Astrocyte of the cerebellum (primary cell): ENCODE measurements at regions not wholly inside any gene's neighbourhood (a gene's known extent, or its start where the extent isn't known, plus 50 kb on each side); places are given as distances from the start of the nearest gene placed in this dataset.
"Not testable (repeated sequence)": the region's sequence is repeated elsewhere in the genome, so short reads cannot be mapped to it uniquely, and the experiment has no call there.

ENCODE experiments used
- DNase-seq: peaks from one replicate; pipeline ENCODE4 v3.0.0-alpha.2; 2011; ENCODE audit warnings: low read depth
- H3K4me3 ChIP-seq: 2 replicates; pipeline ENCODE4 v1.5.1; 2011; ENCODE audit warnings: mild to moderate bottlenecking, low read depth, low read length, moderate library complexity
- in situ Hi-C: cut with HindIII; loops from 2 replicates; pipeline ENCODE4 v1.10.0; 2017; ENCODE audit warnings: low sequenced_read_pairs
- TF ChIP-seq, protein P1 (sequence below): IDR thresholded peaks from 2 replicates; pipeline ENCODE4 v1.5.1; 2012; ENCODE audit warnings: low read length, low read depth, moderate library complexity, mild to moderate bottlenecking; ENCODE audit errors: missing control alignments

DNA sequence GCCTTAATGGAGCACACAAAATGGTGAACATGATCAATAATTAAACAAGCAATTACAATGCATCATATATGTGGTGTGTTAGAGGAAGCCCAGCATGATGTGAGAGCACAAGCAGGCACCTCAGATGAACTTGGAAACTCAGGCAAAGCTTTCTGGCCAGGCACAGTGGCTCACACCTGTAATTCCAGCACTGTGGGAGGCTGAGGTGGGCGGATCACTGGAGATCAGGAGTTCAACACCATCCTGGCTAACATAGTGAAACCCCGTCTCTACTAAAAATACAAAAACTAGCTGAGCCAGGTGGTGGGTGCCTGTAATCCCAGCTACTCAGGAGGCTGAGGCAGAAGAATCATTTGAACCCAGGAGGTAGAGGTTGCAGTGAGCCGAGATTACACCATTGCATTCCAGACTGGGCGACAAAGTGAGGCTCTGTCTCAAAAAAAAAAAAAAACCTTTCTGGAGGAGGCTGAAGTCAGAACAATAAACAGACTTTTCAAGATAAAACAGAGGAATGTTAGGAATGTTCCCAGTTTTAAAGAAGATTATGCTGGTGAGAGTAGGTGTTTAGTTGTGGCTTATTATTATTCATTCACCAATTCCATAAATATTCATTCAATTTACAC lies 159.4 kb downstream of the CEMIP2 start:
- in situ Hi-C loops: no loop called here
- TF ChIP-seq, protein P1, sequence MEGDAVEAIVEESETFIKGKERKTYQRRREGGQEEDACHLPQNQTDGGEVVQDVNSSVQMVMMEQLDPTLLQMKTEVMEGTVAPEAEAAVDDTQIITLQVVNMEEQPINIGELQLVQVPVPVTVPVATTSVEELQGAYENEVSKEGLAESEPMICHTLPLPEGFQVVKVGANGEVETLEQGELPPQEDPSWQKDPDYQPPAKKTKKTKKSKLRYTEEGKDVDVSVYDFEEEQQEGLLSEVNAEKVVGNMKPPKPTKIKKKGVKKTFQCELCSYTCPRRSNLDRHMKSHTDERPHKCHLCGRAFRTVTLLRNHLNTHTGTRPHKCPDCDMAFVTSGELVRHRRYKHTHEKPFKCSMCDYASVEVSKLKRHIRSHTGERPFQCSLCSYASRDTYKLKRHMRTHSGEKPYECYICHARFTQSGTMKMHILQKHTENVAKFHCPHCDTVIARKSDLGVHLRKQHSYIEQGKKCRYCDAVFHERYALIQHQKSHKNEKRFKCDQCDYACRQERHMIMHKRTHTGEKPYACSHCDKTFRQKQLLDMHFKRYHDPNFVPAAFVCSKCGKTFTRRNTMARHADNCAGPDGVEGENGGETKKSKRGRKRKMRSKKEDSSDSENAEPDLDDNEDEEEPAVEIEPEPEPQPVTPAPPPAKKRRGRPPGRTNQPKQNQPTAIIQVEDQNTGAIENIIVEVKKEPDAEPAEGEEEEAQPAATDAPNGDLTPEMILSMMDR: no peak
- H3K4me3 ChIP-seq: no peak overlapping the region
- DNase-seq: no peak

DNA sequence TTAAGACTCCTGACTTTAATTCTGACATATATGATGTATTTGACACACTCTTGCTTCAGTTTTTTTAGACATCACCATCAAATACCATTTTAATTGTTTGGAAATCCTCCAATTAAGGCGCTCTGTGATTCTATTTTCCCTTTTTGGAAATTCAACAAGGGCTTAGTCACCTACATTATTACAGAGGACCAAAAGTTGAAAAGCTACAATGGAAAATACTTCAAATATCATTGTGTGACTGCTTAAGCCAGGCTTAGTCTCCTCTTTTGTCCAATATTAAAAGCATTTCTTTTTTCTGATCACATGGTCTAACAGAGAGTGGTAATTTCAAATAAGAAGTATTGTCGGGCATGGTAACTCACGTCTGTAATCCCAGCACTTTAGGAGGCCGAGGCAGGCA lies 160.3 kb downstream of the CEMIP2 start:
- H3K4me3 ChIP-seq: no peak overlapping the region
- TF ChIP-seq, protein P1: no peak
- DNase-seq: no peak
- in situ Hi-C loops: no loop called here

DNA sequence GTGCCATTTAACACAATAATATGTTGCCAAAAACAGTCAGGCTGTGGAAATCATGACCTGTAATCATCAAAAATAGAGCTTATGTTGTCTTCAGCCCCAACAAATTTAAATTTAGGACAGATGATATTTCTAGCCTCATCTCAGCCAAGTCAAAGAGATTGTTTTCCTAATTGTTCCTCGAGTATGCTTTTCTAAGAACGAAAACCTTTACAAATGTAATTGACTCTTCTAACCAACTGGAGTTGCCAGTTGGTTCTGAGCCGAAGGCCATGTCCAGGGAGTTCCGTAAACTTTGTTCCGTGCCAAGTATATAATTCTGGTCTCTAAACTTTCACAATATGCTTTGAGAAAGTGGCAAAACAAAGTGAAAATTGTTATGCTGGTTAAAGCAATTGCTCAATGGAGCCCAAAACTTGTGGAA lies 160.8 kb downstream of the CEMIP2 start:
- H3K4me3 ChIP-seq: no peak overlapping the region
- in situ Hi-C loops: no loop called here
- no peak for DNase-seq
- TF ChIP-seq, protein P1: no peak

DNA sequence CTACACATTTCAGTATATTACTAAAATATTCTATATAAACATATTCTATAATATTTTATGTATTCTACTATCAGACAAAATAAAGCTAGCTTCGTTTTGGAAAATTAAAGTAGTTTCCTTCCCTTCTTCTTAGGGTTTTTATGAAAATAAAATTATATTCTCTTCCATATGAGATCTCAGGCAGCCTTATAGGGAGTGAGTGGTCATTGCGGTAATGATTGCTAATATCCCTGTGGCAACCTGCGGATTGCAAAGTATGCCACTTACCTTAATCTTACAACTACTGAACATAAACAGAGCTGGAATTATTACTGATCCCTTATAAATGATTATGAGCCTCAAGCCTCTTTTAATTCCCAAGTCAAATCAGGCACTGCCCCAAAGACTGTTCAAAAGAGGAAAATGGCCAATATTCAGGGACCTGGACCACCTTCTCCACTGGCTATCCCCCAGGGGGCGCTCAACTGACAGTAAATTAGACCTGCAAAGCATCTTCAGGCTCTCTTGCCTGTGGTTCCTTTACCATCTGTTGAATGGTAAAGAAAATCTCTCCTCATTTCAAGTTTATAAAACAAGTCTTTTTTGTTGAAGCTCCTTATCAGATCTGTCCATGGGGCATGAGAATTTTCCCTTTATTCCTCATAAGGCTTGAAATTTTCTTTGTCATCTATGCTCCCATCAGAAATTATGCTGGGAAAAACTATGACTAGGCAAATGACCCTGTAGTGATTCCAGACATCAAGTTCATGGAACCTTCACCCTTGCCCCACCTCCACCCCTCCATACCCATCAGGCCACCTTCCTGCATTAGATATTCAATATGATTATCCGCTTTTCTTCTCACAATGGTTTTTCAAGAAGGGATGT lies 163.9 kb downstream of the CEMIP2 start:
- DNase-seq: peak; percentile 53
- TF ChIP-seq, protein P1: peak; percentile 81
- H3K4me3 ChIP-seq: no peak overlapping the region
- in situ Hi-C loops: no loop called here

DNA sequence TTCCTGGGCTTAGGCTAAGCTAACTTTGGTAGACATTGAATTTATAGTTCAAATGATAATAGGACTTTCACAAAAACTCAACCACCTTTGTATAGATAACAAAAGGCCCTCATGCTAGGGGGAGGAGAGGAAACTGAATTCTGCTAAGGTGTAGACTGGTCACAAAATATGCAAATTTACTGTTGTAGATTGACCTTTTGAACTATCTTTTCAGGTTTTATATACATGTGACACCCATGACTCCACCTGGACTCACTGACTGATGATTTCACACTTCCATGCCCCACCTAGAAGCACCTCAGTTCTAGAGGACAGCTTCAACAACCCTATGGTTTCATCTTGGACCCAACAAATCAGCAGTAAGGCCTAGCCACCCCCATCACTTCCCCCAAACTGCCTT lies 165.7 kb downstream of the CEMIP2 start:
- TF ChIP-seq, protein P1: no peak
- in situ Hi-C loops: no loop called here
- no peak overlapping the region for H3K4me3 ChIP-seq
- DNase-seq: no peak

DNA sequence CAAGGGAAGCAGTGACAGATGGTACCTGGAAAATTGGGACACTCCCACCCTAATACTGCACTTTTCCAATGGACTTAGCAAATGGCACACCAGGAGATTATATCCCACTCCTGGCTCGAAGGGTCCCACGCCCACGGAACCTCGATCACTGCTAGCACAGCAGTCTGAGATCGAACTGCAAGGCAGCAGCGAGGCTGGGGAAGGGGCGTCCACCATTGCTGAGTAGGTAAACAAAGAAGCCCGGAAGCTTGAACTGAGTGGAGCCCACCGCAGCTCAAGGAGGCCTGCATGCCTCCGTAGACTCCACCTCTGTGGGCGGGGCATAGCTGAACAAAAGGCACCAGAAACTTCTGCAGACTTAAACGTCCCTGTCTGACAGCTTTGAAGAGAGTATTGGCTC lies 172.6 kb downstream of the CEMIP2 start:
- DNase-seq, H3K4me3 ChIP-seq, in situ Hi-C loops: not testable (repeated sequence)

DNA sequence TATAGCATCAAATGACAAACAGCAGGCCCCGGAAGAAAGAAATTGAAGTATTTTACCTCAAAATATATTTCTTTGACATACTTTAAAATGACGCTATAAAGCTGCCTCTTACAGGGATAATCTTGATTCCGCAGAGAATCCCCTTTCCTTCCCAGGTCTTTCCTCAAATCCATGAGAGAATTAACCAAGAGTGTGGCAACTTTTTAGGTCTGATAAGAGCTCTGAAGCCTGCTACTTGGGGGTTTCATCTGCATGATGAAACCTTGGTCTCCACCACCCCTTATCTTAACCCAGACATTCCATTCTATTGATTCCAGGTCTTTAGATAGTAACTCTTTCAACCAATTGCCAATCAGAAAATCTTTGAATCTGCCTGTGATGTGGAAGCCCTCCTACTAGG lies 173.8 kb downstream of the CEMIP2 start:
- TF ChIP-seq, protein P1: no peak
- H3K4me3 ChIP-seq: no peak overlapping the region
- DNase-seq: no peak
- in situ Hi-C loops: no loop called here
